Rectal smooth muscle tissue (tissue), 1 donor: ENCODE measurements at regions not wholly inside any gene's neighbourhood (a gene's known extent, or its start where the extent isn't known, plus 50 kb on each side); places are given as distances from the start of the nearest gene placed in this dataset.
"Not testable (repeated sequence)": the region's sequence is repeated elsewhere in the genome, so short reads cannot be mapped to it uniquely, and the experiment has no call there.

Experiments
- H3K27ac ChIP-seq: one replicate; pipeline ENCODE4 v1.7.0; 2013; ENCODE audit warnings: low read depth, low read length, inconsistent platforms
- H3K27me3 ChIP-seq: one replicate; pipeline ENCODE4 v1.7.0; 2013; ENCODE audit warnings: low read length; ENCODE audit not compliant: control insufficient read depth, insufficient read depth
- H3K36me3 ChIP-seq: one replicate; pipeline ENCODE4 v1.7.0; 2013; ENCODE audit warnings: low read length; ENCODE audit not compliant: control insufficient read depth, insufficient read depth
- H3K4me1 ChIP-seq: one replicate; pipeline ENCODE4 v1.7.0; 2013; ENCODE audit warnings: low read length; ENCODE audit not compliant: control insufficient read depth, insufficient read depth
- H3K4me3 ChIP-seq: one replicate; pipeline ENCODE4 v1.7.0; 2013; ENCODE audit warnings: low read length
- H3K9ac ChIP-seq: one replicate; pipeline ENCODE4 v1.7.0; 2013; ENCODE audit warnings: low read length

DNA sequence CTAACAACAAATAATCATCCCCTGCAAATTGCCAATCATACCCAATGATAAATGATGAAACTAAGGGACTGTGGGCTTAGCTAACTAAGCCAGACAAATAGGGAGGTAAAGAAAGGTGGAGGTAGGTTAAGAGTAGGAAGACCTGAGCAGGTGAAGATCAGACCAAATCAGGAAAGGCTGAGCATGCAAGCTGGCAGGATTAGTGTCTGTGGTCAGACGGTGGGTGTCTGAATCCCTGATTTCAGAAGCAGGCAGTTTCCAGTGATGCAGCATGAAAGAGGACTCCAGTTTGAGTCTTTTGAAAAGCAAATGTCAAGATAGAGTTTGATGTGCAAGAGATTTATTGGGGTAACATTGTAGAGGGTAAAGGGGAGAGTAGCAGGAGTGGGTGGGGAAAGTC lies 181.4 kb upstream of the MYLIP start:
- Histone ChIP-seq H3K36me3 (no peaks in the 10 kb centered on the region), H3K27ac (no peak overlapping the region), H3K9ac (no peak overlapping the region), H3K4me1 (no peaks in the 10 kb centered on the region), H3K4me3 (no peak overlapping the region), H3K27me3 (no peaks in the 10 kb centered on the region)

DNA sequence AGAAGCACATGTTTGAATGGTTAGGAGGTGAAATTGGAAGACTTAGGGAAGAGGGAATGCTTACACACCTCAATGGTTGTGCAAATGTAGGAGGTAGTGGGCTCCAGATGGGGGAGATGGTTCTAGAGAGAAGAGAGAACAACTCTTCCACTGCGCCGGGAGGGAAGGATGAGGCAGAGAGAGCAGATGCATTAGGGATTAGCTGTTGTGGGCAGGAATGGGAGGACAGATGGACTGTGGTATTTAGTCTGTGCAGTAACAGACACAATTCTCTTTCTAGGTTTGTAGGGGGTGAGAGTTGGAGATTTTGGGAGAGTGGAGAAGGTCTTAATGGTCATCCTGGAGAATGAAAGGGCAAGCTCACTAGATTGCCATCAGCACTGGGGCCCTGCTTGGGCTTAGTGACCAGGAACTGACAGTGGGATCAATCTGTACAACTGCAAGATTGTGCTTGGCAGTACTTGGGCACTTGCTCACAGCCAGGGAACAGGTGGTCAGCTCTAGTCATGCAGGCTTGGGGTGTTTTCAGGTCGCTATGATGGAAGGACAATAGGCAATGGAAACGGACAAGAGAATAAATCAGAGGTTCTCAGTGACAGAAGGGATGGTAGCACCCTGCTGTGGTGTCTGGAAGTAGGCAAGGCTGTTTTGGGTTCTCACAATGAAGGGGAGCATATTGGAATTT lies 182.0 kb upstream of the MYLIP start:
- Histone ChIP-seq H3K9ac (no peak overlapping the region), H3K4me3 (no peak overlapping the region), H3K27ac (no peak overlapping the region), H3K4me1 (no peaks in the 10 kb centered on the region), H3K27me3 (no peaks in the 10 kb centered on the region), H3K36me3 (no peaks in the 10 kb centered on the region)

DNA sequence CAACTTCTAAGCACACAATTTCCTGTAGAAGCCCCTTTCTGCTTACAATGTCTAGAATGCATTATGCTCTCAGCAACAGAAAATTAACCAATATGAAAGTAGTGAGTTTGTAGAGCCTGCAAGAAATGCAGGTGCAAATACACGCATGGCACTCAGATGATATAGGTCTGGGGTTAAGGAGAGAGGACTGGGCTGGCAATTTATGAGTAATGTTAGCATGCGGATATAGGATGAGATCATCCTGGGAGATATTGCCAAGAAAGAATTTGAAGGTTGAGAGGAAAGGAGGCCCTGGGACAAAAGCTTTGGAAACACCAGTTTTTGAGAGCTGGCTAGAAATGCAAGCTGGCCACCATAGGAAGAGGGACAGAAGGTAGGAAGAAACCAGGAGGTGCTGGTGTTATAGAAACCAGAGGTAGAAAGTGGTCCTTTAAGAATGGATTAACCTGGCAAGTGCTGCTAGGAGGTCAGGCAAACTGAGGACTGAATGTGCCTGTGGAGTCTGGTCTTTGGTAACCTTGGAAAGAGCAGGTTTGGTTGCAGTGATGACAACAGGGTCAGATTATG lies 183.2 kb upstream of the MYLIP start:
- Histone ChIP-seq H3K4me3 (no peak overlapping the region), H3K4me1 (no peaks in the 10 kb centered on the region), H3K27ac (no peak overlapping the region), H3K27me3 (no peaks in the 10 kb centered on the region), H3K9ac (no peak overlapping the region), H3K36me3 (no peaks in the 10 kb centered on the region)

DNA sequence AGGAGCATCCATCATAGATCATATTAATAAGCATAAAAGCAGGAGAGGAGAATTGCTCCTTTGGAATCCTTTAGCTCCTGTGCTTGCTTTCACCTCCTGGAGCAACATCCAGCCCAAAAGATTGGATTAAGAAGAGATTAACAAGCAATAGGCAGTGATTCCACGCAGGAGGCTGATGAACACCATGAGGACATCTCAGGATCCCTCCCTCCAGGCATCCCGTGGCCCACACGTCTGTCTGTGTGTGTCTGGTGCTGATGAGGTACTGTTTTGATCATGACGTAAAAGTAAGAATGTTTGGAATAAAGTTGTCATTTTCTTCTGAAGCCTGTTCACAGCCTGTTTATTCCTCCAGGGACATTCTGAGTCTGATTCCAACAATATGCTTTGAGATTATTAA lies 185.5 kb upstream of the MYLIP start:
- no peaks in the 10 kb centered on the region for H3K36me3 ChIP-seq
- H3K27me3 ChIP-seq = no peaks in the 10 kb centered on the region
- H3K4me1 ChIP-seq = no peaks in the 10 kb centered on the region
- no peak overlapping the region for H3K27ac ChIP-seq
- H3K9ac ChIP-seq = no peak overlapping the region
- H3K4me3 ChIP-seq = no peak overlapping the region

DNA sequence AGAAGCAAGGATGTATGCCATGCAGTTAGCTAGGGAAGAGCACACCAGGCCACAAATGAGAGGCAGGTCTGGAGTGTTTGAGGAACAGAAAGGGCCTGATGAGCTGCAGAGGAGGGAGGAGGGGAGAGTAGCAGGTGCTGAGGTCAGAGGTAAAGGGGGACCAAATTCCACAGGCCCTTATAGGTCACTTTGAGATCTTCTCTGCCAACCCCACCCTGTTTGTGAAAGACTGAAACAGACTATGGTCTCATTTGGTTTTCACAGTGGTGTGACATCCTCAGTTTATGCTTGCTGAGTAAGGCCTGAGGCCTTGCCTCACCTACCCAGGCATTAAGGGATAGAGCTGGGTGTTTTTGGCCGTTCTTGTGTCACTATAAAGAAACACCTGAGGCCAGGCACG lies 187.7 kb upstream of the MYLIP start:
- Histone ChIP-seq H3K4me3 (no peak overlapping the region), H3K27ac (no peak overlapping the region), H3K27me3 (no peaks in the 10 kb centered on the region), H3K36me3 (no peaks in the 10 kb centered on the region), H3K4me1 (no peaks in the 10 kb centered on the region), H3K9ac (no peak overlapping the region)

DNA sequence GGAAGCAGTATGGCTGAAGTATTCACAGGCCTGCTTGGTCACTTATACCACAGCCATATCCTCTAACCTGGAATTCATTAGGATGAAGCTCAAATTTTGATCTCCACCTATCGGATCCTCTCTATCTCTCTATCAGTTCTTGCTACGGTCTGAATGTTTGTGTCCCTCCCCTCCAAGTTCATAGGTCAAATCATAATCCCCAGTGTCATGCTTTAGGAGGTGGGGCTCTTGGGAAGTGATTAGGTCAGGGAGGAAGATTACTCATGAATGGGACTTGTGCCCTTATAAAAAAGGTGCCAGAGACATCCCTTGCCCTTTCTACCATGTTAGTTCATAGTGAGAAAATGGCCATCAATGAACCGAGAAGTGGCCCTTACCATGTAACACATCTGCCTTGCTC lies 190.8 kb upstream of the MYLIP start:
- H3K4me1 ChIP-seq = no peaks in the 10 kb centered on the region
- H3K36me3 ChIP-seq = no peaks in the 10 kb centered on the region
- no peak overlapping the region for H3K9ac ChIP-seq
- no peak overlapping the region for H3K27ac ChIP-seq
- H3K4me3 ChIP-seq = no peak overlapping the region
- H3K27me3 ChIP-seq = no peaks in the 10 kb centered on the region

DNA sequence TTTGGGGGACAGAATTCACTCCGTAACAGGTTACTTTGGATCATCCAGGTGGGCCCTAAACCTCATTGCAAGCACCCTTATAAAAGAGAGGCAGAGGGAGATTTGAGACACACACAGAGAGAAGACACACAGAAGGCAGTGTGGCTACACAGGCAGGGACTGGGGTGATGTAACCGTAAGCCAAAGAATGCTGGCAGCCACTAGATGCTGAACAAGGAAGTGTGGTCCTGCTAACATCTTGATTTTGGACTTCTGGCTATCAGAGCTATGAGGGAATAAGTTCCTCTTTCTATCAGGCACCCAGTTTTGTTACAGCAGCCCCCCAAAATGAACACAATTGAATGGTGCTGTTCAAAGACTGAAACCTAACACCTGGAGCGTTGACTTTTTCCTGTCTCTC lies 191.3 kb upstream of the MYLIP start:
- Histone ChIP-seq H3K27me3 (no peaks in the 10 kb centered on the region), H3K4me1 (no peaks in the 10 kb centered on the region), H3K9ac (no peak overlapping the region), H3K4me3 (no peak overlapping the region), H3K27ac (no peak overlapping the region), H3K36me3 (no peaks in the 10 kb centered on the region)

DNA sequence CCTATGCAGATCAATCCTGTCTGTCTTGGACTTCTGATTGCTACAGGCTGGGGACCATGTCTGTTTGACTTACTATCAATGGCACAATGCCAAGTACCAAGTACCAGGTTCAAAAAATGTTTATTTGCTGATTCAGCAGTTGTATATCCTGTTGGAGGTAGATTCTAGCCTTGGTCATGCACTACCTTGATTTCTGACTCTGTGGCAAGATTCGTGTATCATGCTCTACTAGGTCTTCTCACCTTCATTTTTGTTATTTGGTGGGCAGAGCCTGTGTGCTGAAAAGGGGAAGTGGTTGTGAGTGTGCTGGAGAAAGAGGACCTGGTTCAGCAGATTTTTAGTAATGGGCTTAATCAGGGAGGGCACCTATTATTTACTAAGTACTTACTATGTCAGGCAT lies 192.4 kb upstream of the MYLIP start:
- H3K9ac ChIP-seq = no peak overlapping the region
- no peaks in the 10 kb centered on the region for H3K4me1 ChIP-seq
- no peak overlapping the region for H3K27ac ChIP-seq
- no peak overlapping the region for H3K4me3 ChIP-seq
- no peaks in the 10 kb centered on the region for H3K36me3 ChIP-seq
- no peaks in the 10 kb centered on the region for H3K27me3 ChIP-seq

DNA sequence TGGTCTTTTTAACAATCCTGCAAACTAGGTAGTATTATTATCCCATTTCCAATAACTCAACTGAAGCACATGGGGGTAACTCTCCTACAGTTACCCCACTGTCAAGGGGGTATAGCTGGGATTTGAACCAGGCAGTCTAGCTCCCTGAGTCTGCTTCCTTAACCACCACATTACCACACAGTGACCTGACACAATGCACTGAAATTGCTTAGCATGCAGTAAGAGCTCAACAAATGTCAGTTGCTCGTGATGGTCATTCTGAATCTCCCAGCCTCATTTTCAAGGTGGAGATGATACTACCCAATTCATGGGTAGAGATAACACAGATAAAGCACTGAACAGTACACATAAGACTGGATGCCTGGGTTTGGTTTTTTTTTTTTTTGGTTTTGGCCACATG lies 193.2 kb upstream of the MYLIP start:
- Histone ChIP-seq H3K4me3 (no peak overlapping the region), H3K9ac (no peak overlapping the region), H3K27me3 (no peaks in the 10 kb centered on the region), H3K4me1 (no peaks in the 10 kb centered on the region), H3K36me3 (no peaks in the 10 kb centered on the region), H3K27ac (no peak overlapping the region)

DNA sequence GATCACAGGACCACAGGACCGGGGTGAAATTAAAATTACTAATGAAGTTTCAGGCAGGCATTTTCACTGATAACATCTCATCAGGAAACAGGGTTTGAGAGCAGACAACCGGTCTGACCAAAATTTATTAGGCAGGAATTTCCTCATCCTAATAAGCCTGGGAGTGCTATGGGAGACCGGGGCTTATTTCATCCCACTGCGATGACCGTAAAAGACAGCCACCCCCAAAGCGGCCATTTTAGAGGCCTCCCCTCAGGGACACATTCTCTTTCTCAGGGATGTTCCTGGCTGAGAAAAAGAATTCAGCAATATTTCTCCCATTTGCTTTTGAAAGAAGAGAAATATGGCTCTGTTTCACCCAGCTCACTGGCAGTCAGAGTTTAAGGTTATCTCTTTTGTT lies 197.2 kb upstream of the MYLIP start:
- H3K27me3 ChIP-seq, H3K4me1 ChIP-seq, H3K9ac ChIP-seq, H3K36me3 ChIP-seq, H3K4me3 ChIP-seq, H3K27ac ChIP-seq: not testable (repeated sequence)

DNA sequence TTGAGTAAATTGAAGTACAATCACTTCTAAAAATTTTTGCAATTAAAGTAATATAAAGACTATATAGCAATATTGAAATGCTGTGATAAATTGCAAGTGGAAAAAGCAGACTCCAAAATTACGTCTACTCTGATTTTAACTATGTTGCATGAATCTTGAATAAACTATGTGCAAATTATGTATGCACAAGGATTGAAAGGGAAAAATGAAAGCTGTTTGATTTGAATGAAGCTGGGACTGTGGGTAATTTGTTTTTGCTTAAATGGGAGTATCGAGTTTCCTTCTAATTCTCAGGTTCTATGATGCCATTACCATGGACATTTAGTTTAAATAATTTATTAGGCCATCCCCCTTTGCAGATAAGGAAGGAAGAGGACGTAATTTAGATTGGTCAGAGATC lies 198.7 kb upstream of the MYLIP start:
- H3K27me3 ChIP-seq = no peaks in the 10 kb centered on the region
- no peak overlapping the region for H3K27ac ChIP-seq
- no peaks in the 10 kb centered on the region for H3K36me3 ChIP-seq
- H3K4me3 ChIP-seq = no peak overlapping the region
- H3K9ac ChIP-seq = no peak overlapping the region
- H3K4me1 ChIP-seq = no peaks in the 10 kb centered on the region

DNA sequence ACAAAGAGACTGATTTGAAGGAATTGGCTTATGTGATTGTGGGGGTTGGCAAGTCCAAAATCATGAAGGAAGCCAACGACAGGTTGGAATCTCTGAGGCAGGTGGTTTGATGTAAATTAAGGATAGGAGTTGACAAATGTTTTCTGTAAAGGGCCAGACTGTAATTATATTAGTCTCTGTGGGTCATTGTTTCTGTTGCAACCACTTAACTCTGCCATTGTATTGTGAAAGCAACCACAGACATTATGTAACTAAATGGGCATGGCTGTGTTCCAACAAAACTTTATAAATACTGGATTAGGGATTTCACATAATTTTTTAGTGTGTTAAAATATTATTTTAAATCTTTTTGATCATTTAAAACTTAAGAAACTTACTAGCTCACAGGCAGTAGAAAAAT lies 199.2 kb upstream of the MYLIP start:
- no peak overlapping the region for H3K4me3 ChIP-seq
- no peak overlapping the region for H3K27ac ChIP-seq
- no peak overlapping the region for H3K9ac ChIP-seq
- H3K36me3 ChIP-seq = no peaks in the 10 kb centered on the region
- H3K27me3 ChIP-seq = no peaks in the 10 kb centered on the region
- H3K4me1 ChIP-seq = no peaks in the 10 kb centered on the region

DNA sequence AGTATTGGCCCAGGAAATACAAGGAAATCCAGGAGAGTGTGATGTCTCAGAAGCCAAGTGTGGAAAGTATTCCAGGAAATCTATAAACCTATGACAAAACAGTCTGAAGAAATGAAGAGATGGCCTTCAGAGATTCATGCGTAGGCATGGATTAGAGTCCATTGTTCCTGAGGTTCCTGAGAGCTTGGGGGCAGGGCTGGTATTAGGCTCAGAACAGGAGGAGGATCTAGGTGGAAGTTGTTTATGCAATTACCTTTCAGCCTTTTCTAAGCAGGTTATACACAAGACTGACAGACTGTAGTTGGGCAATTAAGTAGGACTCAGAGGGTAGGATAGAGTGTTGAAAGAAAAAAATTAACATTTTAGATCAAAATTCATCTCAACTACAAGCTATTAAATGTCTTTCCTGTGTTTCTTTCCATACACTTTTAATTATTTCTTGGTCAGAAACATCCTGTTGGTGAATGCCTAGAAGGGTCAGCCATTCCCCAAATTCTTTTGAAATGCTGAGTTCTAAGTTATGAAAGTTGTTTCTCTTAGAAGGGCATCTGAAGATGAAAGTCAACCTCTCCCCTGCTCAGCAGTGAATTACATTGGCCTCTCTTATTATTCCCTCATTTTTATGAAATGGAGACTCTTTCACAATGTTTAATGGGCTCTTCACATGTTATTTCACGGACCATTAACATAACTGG lies 201.2 kb upstream of the MYLIP start:
- no peaks in the 10 kb centered on the region for H3K36me3 ChIP-seq
- no peak overlapping the region for H3K27ac ChIP-seq
- no peak overlapping the region for H3K9ac ChIP-seq
- H3K4me1 ChIP-seq = peaks cover 3% of the 10 kb centered on the region
- H3K27me3 ChIP-seq = no peaks in the 10 kb centered on the region
- no peak overlapping the region for H3K4me3 ChIP-seq
